ENCODE measurements at regions not wholly inside any gene's neighbourhood (a gene's known extent, or its start where the extent isn't known, plus 50 kb on each side); places are given as distances from the start of the nearest gene placed in this dataset.

DNA sequence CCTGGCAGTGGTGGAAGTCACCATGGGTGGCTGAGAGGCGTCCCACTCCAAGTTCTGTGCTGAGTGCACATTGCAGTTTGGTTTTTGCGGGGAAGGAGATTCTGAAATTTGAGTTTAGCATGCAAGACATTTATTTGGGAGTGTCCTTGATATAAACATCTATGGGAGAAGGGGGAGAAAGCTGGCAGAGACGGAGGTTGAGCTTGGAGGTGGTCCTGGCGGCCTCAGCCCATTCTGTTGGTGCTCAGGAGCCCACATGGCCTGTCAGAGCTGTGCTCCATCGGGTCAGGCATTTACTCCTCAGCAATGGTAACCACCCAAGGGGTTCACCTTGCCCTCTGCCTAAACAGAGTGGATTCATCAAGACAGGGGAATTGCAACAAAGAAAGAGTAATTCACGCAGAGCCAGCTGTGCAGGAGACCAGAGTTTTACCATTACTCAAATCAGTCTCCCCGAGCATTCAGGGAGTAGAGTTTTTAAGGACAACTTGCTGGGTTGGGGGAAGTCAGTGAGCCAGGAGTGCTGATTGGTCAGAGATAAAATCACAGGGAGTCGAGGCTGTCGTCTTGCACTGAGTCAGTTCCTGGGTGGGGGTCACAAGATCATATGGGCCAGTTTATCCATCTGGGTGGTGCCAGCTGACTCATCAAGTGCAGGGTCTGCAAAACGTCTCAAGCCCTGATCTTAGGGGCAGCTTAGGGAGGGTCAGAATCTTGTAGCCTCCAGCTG, 323.3 kb upstream of the TMEM132C start:
- Histone ChIP-seq H3K4me3 (ENCODE audit: low read length in 3 of 3) (no peak overlapping the region), H3K4me1 (ENCODE audit: control insufficient read depth in 3 of 3, insufficient read depth in 3 of 3, low read length in 3 of 3) (no peaks in the 10 kb centered on the region), H3K27ac (ENCODE audit: low read depth, low read length) (no peak overlapping the region), H3K9me3 (ENCODE audit: control insufficient read depth in 3 of 3, low read length in 3 of 3) (no peaks in the 10 kb centered on the region), H3K36me3 (ENCODE audit: control insufficient read depth in 3 of 3, insufficient read depth in 3 of 3, low read length in 3 of 3) (no peaks in the 10 kb centered on the region), H3K27me3 (ENCODE audit: control insufficient read depth in 3 of 3, insufficient read depth in 3 of 3, low read length in 3 of 3) (no peaks in the 10 kb centered on the region), H3K9ac (ENCODE audit: low read depth in 1 of 3, low read length in 3 of 3) (no peak overlapping the region)

DNA sequence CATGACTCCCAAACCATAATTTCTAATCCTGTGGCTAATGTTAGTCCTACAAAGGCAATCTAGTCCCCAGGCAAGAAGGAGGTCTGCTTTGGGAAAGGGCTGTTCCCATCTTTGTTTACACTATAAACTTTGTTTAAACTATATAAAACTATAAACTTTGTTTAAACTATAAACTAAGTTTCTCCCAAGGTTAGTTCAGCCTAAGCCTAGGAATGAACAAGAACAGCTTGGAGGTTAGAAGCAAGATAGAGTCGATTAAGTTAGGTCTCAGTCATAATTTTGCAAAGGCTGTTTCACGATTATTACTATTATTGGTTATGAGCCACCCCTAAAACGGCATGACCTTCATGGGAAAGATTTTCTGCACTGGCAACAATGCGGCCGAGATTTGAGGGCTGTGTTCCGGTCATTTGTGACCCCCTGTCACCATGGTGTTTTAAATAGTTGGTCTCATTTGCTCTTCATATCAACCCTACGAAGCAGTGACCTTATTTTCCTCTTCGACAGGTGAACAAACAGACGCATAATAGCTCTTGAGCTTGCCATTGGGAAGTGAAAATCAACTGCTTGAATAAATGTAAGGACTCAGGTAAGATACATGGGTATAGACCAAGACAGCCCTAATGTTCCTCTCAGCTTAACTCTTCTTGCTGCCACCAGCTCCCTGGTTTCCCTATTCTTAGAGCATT, 322.6 kb upstream of the TMEM132C start:
- H3K4me3 ChIP-seq (ENCODE audit: low read length in 3 of 3): no peak overlapping the region
- no peaks in the 10 kb centered on the region for H3K27me3 ChIP-seq (ENCODE audit: control insufficient read depth in 3 of 3, insufficient read depth in 3 of 3, low read length in 3 of 3)
- no peaks in the 10 kb centered on the region for H3K4me1 ChIP-seq (ENCODE audit: control insufficient read depth in 3 of 3, insufficient read depth in 3 of 3, low read length in 3 of 3)
- H3K27ac ChIP-seq (ENCODE audit: low read depth, low read length): no peak overlapping the region
- no peaks in the 10 kb centered on the region for H3K36me3 ChIP-seq (ENCODE audit: control insufficient read depth in 3 of 3, insufficient read depth in 3 of 3, low read length in 3 of 3)
- no peaks in the 10 kb centered on the region for H3K9me3 ChIP-seq (ENCODE audit: control insufficient read depth in 3 of 3, low read length in 3 of 3)
- H3K9ac ChIP-seq (ENCODE audit: low read depth in 1 of 3, low read length in 3 of 3): no peak overlapping the region

DNA sequence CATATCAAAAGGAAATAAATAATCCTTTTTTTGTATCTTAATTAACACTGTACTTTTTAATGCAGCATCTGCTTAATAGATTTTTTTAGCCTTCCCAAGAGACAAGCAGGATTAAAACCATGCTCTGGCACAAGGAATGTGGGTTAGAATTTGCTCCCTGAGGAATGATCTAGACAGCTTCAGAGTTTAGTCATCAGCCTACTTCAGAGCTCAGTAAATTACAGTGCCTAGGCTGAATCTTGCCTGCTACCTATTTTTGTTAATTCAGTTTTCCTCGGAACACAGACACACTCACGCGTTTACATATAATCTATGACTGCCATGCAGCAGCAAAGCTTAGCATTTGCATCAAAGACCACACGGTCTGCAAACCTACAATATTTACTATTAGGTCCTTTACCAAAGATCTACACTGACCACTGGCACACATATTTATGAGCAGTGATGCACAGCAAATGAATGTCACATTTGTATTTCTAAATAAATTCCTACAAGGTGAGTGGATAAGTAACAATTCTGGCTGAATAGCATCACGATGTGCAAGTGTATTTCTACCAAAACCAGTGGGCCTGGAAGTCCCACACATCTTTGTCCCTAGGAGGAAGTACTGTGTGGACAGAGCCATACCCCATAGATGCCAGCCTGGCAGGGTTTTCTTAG, 309.8 kb upstream of the TMEM132C start:
- Histone ChIP-seq H3K27me3 (ENCODE audit: control insufficient read depth in 3 of 3, insufficient read depth in 3 of 3, low read length in 3 of 3) (no peaks in the 10 kb centered on the region), H3K9me3 (ENCODE audit: control insufficient read depth in 3 of 3, low read length in 3 of 3) (no peaks in the 10 kb centered on the region), H3K36me3 (ENCODE audit: control insufficient read depth in 3 of 3, insufficient read depth in 3 of 3, low read length in 3 of 3) (no peaks in the 10 kb centered on the region), H3K4me1 (ENCODE audit: control insufficient read depth in 3 of 3, insufficient read depth in 3 of 3, low read length in 3 of 3) (no peaks in the 10 kb centered on the region), H3K4me3 (ENCODE audit: low read length in 3 of 3) (no peak overlapping the region), H3K9ac (ENCODE audit: low read depth in 1 of 3, low read length in 3 of 3) (no peak overlapping the region), H3K27ac (ENCODE audit: low read depth, low read length) (no peak overlapping the region)

DNA sequence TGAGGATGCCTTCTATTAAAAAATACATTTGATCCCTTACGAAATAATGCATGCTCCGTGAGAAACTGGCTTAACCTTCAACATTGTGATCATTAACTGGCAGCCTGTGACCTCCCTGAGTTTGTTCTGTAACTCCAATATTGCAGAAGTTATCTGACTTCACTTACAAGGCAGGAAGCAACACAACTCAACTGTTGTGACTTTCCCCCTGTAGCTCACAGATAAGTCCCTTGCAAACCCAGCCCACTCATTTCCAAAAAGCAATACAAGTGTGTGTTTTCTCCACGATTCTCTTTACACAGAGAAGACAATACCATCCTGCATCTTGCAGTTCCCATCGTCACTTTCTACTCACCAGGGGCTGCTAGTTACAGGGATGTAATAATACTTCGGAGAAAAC, 304.7 kb upstream of the TMEM132C start:
- Histone ChIP-seq H3K27me3 (ENCODE audit: control insufficient read depth in 3 of 3, insufficient read depth in 3 of 3, low read length in 3 of 3) (no peaks in the 10 kb centered on the region), H3K4me1 (ENCODE audit: control insufficient read depth in 3 of 3, insufficient read depth in 3 of 3, low read length in 3 of 3) (no peaks in the 10 kb centered on the region), H3K9ac (ENCODE audit: low read depth in 1 of 3, low read length in 3 of 3) (no peak overlapping the region), H3K4me3 (ENCODE audit: low read length in 3 of 3) (no peak overlapping the region), H3K36me3 (ENCODE audit: control insufficient read depth in 3 of 3, insufficient read depth in 3 of 3, low read length in 3 of 3) (no peaks in the 10 kb centered on the region), H3K9me3 (ENCODE audit: control insufficient read depth in 3 of 3, low read length in 3 of 3) (peaks cover 0 to 2% (median 0%) of the 10 kb centered on the region in 3 donors), H3K27ac (ENCODE audit: low read depth, low read length) (no peak overlapping the region)

DNA sequence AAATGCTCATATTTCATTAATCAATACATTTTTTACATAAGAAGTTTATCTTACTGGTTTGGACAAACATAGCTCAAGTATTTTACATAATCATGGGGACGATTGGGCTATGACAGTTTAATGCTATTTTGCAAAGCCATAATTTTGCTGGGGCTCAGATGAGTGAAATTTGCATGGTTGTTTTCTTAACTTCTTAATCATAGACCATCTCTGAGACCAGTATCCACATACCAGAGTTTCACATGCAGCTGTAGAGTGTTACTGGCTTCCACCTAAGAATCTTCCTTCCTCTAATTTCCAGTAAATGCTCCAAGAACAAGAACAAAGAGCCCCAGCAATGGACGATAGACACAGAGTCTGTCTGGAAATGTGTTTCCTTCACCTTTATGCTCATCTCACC, 303.0 kb upstream of the TMEM132C start:
- H3K9me3 ChIP-seq (ENCODE audit: control insufficient read depth in 3 of 3, low read length in 3 of 3): peaks cover 0 to 2% (median 0%) of the 10 kb centered on the region in 3 donors

DNA sequence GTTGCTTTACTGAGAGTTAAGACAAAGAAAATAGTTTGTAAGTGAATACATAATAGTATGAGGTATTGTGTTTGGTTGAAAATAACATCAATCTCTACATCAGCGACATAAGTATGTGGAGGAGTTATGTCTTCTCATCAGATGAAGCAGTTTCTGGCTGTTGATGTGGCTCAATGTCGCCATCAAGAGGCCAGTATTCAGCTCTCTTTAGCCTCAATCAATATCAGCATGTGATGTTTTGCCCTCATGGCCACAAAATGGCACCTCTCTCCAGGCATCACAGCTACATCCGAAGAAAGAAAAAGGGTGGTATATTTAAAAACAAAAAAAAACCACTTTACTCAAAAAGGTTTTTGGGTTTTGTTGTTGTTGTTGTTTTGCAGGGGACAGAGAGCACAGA, 302.3 kb upstream of the TMEM132C start:
- Histone ChIP-seq H3K9ac (ENCODE audit: low read depth in 1 of 3, low read length in 3 of 3) (no peak overlapping the region), H3K4me1 (ENCODE audit: control insufficient read depth in 3 of 3, insufficient read depth in 3 of 3, low read length in 3 of 3) (no peaks in the 10 kb centered on the region)

More for the DNA sequence above, 303.0 kb upstream of the TMEM132C start:
- Histone ChIP-seq H3K27me3 (ENCODE audit: control insufficient read depth in 3 of 3, insufficient read depth in 3 of 3, low read length in 3 of 3) (no peaks in the 10 kb centered on the region), H3K27ac (ENCODE audit: low read depth, low read length) (no peak overlapping the region), H3K9ac (ENCODE audit: low read depth in 1 of 3, low read length in 3 of 3) (no peak overlapping the region), H3K4me3 (ENCODE audit: low read length in 3 of 3) (no peak overlapping the region), H3K4me1 (ENCODE audit: control insufficient read depth in 3 of 3, insufficient read depth in 3 of 3, low read length in 3 of 3) (no peaks in the 10 kb centered on the region), H3K36me3 (ENCODE audit: control insufficient read depth in 3 of 3, insufficient read depth in 3 of 3, low read length in 3 of 3) (no peaks in the 10 kb centered on the region)

DNA sequence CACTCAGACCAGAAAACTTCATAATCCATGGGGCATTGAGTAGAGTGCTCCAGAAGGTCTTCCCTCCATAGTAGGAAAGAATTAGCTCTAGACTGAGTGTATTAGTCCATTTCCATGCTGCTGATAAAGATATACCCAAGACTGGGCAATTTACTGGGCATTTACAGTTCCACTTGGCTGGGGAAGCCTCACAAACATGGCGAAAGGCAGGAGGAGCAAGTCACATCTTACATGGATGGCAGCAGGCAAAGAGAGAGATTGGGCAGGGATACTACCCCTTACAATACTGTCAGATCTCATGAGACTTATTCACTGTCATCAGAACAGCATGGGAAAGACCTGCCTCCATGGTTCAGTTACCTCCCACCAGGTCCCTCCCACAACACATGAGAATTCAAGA, 300.6 kb upstream of the TMEM132C start:
- Histone ChIP-seq H3K4me1 (ENCODE audit: control insufficient read depth in 3 of 3, insufficient read depth in 3 of 3, low read length in 3 of 3) (no peaks in the 10 kb centered on the region), H3K27me3 (ENCODE audit: control insufficient read depth in 3 of 3, insufficient read depth in 3 of 3, low read length in 3 of 3) (no peaks in the 10 kb centered on the region), H3K36me3 (ENCODE audit: control insufficient read depth in 3 of 3, insufficient read depth in 3 of 3, low read length in 3 of 3) (no peaks in the 10 kb centered on the region), H3K9me3 (ENCODE audit: control insufficient read depth in 3 of 3, low read length in 3 of 3) (peaks cover 0 to 2% (median 0%) of the 10 kb centered on the region in 3 donors), H3K4me3 (ENCODE audit: low read length in 3 of 3) (no peak overlapping the region), H3K27ac (ENCODE audit: low read depth, low read length) (no peak overlapping the region), H3K9ac (ENCODE audit: low read depth in 1 of 3, low read length in 3 of 3) (no peak overlapping the region)

More for the DNA sequence above, 302.3 kb upstream of the TMEM132C start:
- no peak overlapping the region for H3K27ac ChIP-seq (ENCODE audit: low read depth, low read length)
- H3K27me3 ChIP-seq (ENCODE audit: control insufficient read depth in 3 of 3, insufficient read depth in 3 of 3, low read length in 3 of 3): no peaks in the 10 kb centered on the region
- no peak overlapping the region for H3K4me3 ChIP-seq (ENCODE audit: low read length in 3 of 3)
- no peaks in the 10 kb centered on the region for H3K36me3 ChIP-seq (ENCODE audit: control insufficient read depth in 3 of 3, insufficient read depth in 3 of 3, low read length in 3 of 3)
- peaks cover 0 to 2% (median 0%) of the 10 kb centered on the region in 3 donors for H3K9me3 ChIP-seq (ENCODE audit: control insufficient read depth in 3 of 3, low read length in 3 of 3)

DNA sequence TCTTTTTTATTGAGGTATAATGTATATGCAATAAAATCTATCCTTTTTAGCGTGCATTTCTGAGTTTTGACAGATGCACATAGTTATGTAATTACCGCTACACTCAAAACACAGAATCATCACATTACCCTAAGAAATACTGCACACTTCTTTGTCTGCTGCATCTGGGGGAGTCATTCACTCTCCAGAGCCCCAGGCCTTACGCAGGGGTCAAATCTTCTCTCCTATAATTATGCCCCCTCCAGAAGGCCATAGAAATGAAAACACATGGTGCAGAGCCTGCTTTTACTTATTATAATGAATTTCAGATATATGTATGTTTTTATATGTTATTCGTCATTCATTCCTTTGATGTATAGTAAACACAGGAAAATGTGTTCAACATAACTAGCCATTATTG, 296.5 kb upstream of the TMEM132C start:
- Histone ChIP-seq H3K4me1 (ENCODE audit: control insufficient read depth in 3 of 3, insufficient read depth in 3 of 3, low read length in 3 of 3) (no peaks in the 10 kb centered on the region), H3K27ac (ENCODE audit: low read depth, low read length) (no peak overlapping the region), H3K4me3 (ENCODE audit: low read length in 3 of 3) (no peak overlapping the region), H3K9me3 (ENCODE audit: control insufficient read depth in 3 of 3, low read length in 3 of 3) (peaks cover 0 to 2% (median 0%) of the 10 kb centered on the region in 3 donors), H3K9ac (ENCODE audit: low read depth in 1 of 3, low read length in 3 of 3) (no peak overlapping the region), H3K36me3 (ENCODE audit: control insufficient read depth in 3 of 3, insufficient read depth in 3 of 3, low read length in 3 of 3) (no peaks in the 10 kb centered on the region), H3K27me3 (ENCODE audit: control insufficient read depth in 3 of 3, insufficient read depth in 3 of 3, low read length in 3 of 3) (no peaks in the 10 kb centered on the region)

DNA sequence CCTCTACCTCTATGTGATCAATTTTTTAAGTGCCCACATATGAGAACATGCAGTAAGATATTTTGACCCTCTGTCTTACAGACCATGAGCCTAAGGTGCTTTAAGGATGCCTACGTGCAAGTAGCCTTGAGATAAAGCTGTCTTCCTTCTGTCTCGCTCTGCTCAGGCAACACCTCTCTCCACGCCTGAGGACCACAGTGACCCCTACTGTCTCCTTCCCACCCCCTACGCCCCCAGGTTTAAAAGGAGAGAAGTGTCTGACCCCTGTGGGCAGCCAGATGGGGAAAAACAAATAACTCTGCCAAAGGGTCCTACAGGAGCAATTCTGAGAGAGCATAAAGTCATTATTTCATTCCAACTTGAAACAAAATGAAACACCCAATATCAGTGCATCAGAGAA, 286.4 kb upstream of the TMEM132C start:
- H3K9ac ChIP-seq (ENCODE audit: low read depth in 1 of 3, low read length in 3 of 3): no peak overlapping the region

DNA sequence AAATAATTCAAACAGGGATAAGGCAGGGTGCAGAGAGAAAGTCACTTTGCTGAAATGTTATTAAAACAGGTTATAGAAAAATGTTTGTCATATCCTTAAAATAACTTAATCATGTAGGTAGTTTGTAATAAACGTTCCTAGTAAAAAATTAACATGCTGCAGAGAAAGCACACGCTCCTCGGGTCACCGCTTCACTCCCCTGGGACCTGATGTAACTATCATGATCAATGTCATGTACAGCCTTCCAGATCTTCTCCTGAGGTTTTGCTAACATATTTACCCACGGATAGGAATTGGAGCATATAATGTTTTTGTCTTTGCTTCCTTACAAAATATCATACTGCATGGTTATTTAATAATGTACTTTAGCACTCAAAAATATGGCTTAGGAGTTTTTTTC, 285.1 kb upstream of the TMEM132C start:
- no peak overlapping the region for H3K27ac ChIP-seq (ENCODE audit: low read depth, low read length)
- H3K9me3 ChIP-seq (ENCODE audit: control insufficient read depth in 3 of 3, low read length in 3 of 3): peaks cover 0 to under 1% (median 0%) of the 10 kb centered on the region in 3 donors
- H3K4me3 ChIP-seq (ENCODE audit: low read length in 3 of 3): no peak overlapping the region
- H3K9ac ChIP-seq (ENCODE audit: low read depth in 1 of 3, low read length in 3 of 3): no peak overlapping the region
- no peaks in the 10 kb centered on the region for H3K36me3 ChIP-seq (ENCODE audit: control insufficient read depth in 3 of 3, insufficient read depth in 3 of 3, low read length in 3 of 3)
- no peaks in the 10 kb centered on the region for H3K27me3 ChIP-seq (ENCODE audit: control insufficient read depth in 3 of 3, insufficient read depth in 3 of 3, low read length in 3 of 3)
- no peaks in the 10 kb centered on the region for H3K4me1 ChIP-seq (ENCODE audit: control insufficient read depth in 3 of 3, insufficient read depth in 3 of 3, low read length in 3 of 3)

More for the DNA sequence above, 286.4 kb upstream of the TMEM132C start:
- Histone ChIP-seq H3K27ac (ENCODE audit: low read depth, low read length) (no peak overlapping the region), H3K27me3 (ENCODE audit: control insufficient read depth in 3 of 3, insufficient read depth in 3 of 3, low read length in 3 of 3) (no peaks in the 10 kb centered on the region), H3K36me3 (ENCODE audit: control insufficient read depth in 3 of 3, insufficient read depth in 3 of 3, low read length in 3 of 3) (no peaks in the 10 kb centered on the region), H3K4me1 (ENCODE audit: control insufficient read depth in 3 of 3, insufficient read depth in 3 of 3, low read length in 3 of 3) (no peaks in the 10 kb centered on the region), H3K9me3 (ENCODE audit: control insufficient read depth in 3 of 3, low read length in 3 of 3) (peaks cover 0 to 3% (median 0%) of the 10 kb centered on the region in 3 donors), H3K4me3 (ENCODE audit: low read length in 3 of 3) (no peak overlapping the region)

Measured in skeletal muscle tissue (tissue), 3 donors.